ENCODE measurements at regions not wholly inside any gene's neighbourhood (a gene's known extent, or its start where the extent isn't known, plus 50 kb on each side); places are given as distances from the start of the nearest gene placed in this dataset.

GRCh38 chr11:45724153-45724552 is 58.7 kb upstream of the CHST1 start:
- no peak for DNase-seq (ENCODE audit: low read depth)

- no peak for DNase-seq (ENCODE audit: low read depth)
Measured at GRCh38 chr11:45723397-45723796, 58.0 kb upstream of the CHST1 start.

GRCh38 chr11:45722144-45722543 is 56.7 kb upstream of the CHST1 start:
- DNase-seq (ENCODE audit: low read depth): no peak

GRCh38 chr11:45717526-45717925 is 52.1 kb upstream of the CHST1 start:
- no peak for DNase-seq (ENCODE audit: low read depth)

GRCh38 chr11:45715418-45715817 is 50.0 kb upstream of the CHST1 start:
- DNase-seq (ENCODE audit: low read depth): no peak

Data from LHCN-M2 (cell line).